ENCODE measurements at regions not wholly inside any gene's neighbourhood (a gene's known extent, or its start where the extent isn't known, plus 50 kb on each side); places are given as distances from the start of the nearest gene placed in this dataset.

GRCh38 chr16:51341204-51341603 lies 190.1 kb upstream of the SALL1 start:
- no peak for TF ChIP-seq CTCF (IDR thresholded peaks at IDR 0.05)
- no peak for TF ChIP-seq POLR2A (IDR thresholded peaks at IDR 0.05)

Measured in uterus (tissue), 2 donors.